ENCODE measurements at regions not wholly inside any gene's neighbourhood (a gene's known extent, or its start where the extent isn't known, plus 50 kb on each side); places are given as distances from the start of the nearest gene placed in this dataset.
"Not testable (repeated sequence)": the region's sequence is repeated elsewhere in the genome, so short reads cannot be mapped to it uniquely, and the experiment has no call there.

DNA sequence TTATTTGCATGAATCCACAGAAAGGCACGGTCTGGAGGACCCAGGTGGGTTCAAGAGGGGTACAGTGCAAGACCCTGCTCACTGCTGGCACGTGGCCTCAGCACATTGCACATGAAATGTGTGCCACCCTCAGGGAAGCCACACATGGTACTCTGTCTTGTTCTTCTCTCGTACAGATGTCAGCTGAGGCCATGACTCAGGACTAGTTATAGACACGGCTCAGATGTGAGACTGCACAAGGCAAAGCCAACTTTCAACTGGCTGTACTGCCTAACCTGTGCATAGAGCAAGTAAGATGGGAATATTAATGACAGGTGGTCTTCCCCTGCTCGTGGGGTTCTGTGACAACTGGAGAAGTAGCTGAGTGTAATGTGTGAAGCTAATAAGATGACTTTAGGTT lies 249.4 kb upstream of the CTBP2 start:
- DNase-seq (ENCODE audit: insufficient read length, low spot score) = no peak
- FAIRE-seq = no peak

DNA sequence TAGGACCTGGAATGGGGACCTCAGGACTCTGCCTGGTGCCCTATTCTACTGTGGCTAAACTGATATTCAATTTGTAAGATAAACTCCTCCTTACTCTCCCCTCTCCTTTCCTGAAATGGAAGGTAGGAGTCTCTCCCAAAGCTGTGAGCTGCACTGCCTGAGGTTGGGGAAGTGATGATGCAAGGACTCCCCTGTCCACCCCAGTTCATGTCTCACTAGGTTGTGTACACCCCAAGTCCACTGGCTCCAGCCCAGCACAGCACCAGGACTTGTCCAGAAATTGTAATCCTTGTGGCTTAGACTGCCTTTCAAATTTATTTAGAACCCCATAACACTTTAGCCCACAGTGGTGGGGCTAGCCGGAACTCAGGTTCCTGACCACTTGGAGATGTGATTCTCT lies 247.2 kb upstream of the CTBP2 start:
- DNase-seq (ENCODE audit: insufficient read length, low spot score) (no peak), FAIRE-seq (no peak)

DNA sequence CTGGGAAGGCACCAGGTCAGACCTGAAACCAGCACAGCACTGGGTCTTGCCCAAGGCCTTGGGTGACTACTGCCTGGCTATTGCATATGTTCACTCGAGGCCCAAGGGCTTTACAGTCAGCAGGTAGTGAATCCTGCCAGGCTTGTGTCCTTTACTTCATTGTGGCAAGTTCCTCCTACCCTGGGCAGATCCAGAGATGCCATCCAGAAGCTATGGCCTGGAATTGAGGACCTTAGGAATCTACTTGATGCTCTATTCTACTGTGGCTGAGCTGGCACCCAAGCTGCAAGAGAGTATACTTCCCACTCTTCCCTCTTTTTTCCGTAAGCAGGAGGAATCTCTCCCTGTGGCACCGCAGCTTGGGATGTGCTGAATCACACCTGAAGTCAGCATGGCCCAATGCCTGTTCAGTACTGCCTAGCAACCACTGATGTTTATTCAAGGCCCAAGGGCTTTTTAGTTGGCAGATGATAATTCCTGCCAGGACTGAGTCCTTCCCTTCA lies 246.7 kb upstream of the CTBP2 start:
- no peak for DNase-seq (ENCODE audit: insufficient read length, low spot score)

DNA sequence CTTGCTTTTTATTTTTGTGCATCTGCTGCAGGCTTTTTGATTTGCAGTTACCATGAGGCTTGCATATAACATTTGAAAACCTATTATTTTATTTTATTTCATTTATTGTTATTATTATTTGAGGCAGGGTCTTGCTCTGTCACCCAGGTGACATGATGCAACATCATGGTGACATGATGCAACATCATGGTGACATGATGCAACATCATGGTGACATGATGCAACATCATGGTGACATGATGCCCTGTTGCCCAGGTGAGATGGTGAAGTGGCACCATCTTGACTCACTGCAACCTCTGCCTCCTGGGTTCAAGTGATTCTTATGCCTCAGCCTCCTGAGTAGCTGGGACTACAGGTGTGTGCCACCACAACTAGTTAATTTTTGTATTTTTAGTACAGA lies 244.5 kb upstream of the CTBP2 start:
- not testable (repeated sequence) for FAIRE-seq; DNase-seq (ENCODE audit: insufficient read length, low spot score)

More for the DNA sequence above, 246.7 kb upstream of the CTBP2 start:
- no peak for FAIRE-seq

DNA sequence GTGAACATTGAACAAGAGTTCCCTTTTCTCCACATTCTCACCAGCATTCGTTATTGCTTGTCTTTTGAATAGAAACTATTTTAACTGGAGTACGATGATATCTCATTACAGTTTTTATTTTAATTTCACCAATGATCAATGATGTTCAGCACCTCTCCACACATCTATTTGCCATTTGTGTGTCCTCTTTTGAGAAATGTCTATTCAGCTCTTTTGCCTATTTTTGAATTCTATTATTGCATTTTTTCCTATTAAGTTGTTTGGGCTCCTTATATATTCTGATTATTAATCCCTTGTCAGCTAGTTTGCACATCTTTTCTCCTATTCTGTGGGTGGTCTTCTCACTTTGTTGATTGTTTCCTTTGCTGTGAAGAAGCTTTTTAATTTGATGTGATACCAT lies 241.1 kb upstream of the CTBP2 start:
- FAIRE-seq = no peak
- DNase-seq (ENCODE audit: insufficient read length, low spot score) = no peak

DNA sequence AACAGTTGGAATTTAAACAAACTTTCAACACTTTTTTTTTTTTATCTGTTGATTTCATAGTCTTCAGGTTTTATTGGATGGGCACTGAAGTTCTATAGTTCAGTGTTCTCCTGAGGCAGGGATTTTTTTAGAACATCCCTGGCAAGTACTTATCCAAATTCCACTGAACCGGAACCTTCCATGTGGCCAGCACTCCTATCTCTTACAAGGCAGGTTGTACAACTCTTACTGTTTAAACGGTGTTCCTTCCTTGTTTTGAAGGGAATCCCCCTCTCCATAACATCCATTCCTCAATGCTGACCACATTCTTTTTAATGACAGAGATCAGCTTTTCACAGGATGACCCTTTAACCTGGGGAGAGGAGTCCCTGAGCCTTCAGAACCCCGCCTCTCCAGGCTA lies 238.9 kb upstream of the CTBP2 start:
- no peak for FAIRE-seq
- DNase-seq (ENCODE audit: insufficient read length, low spot score) = no peak

DNA sequence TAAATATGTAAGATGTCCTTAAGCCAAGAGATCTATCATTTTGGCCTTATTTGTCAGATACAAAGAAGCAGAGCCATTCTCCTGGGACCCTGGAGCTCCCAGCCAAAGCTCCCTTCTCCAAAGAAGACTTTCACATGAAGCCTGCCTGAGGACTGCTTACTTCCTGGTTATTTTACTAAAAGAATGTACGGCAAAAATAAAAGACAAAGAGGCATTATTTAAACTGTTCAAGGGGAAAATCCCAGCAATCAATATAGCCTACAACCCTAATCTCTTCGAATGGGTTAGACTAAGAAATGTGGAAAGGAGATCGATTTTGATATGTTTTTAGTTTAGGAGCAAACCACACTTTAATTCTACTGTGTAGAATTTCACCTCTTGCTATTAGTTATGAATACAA lies 237.9 kb upstream of the CTBP2 start:
- DNase-seq (ENCODE audit: insufficient read length, low spot score) = no peak
- FAIRE-seq = no peak

DNA sequence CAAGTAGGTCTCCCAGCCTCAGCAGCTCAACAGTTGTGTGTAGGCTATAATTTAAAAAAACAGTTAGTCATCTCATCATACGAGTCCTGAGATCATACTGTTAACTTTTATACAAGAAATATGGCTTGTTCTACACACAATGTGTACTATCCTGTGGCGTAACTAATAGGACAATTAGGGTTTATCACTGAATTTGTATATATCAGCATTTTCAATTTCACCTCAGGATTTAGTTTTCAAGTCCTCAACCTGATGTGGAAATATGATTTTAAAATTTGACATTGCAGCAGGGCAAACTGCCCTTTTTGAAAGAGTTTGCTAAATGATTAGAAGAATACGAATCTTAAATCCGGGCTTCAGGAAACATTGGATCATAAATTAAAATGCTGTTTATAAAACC lies 237.2 kb upstream of the CTBP2 start:
- DNase-seq (ENCODE audit: insufficient read length, low spot score) = no peak
- no peak for FAIRE-seq

DNA sequence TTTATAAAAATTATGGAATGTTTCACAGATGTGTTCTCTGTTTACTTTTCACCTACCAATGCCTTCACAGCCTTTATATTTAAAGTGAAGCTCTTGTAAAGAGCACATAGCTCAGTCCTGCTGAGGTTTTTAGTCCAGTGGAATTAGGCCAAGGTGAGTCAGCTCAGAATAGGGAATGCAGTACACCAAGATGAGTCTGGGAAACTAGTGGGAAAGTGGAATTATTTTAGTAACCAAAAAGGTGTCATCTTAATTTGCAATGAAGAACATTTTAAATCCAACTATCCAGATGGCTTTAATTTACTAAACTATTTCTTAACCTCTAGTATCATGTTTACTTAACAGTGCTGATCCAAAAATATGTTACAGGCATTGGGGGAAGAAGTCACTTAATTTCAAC lies 236.3 kb upstream of the CTBP2 start:
- DNase-seq (ENCODE audit: insufficient read length, low spot score) = no peak
- FAIRE-seq = no peak

DNA sequence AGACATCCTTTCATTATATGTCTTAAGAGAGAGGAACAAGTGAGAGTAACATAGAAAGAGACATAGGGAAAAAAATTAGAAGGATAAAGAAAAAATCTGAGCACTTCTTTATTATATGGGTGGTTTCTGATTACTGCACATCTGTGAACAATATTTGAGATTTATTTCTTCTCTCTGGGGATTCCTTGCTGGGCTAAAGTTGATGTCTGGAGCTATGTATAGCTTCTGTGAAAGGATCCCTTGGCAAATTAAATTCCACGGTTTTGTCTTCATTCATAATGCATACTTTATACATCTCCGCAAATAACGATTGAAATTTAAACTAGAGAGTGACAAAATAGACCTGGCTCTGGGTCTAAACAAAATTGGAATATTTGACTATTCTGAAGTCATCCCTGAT lies 232.2 kb upstream of the CTBP2 start:
- FAIRE-seq (no peak), DNase-seq (ENCODE audit: insufficient read length, low spot score) (no peak)

DNA sequence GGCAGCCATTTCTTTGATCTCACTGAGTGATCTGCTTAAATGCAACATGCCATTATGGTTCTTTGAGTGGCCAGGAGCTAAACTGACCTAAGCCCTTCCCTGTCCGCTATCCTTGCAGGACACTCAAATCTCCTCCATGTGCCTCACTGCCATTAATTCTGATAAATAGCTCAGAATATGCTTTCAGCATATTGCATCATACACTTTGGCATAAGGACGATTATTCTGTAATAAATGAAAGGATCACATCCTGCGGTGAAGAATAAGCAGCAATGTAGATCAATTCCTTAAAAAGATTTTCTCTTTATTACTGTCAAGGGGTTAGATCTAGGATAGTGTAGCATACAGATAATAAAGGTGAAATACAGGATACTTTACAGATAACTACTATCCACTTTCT lies 231.8 kb upstream of the CTBP2 start:
- FAIRE-seq = no peak
- DNase-seq (ENCODE audit: insufficient read length, low spot score) = no peak

DNA sequence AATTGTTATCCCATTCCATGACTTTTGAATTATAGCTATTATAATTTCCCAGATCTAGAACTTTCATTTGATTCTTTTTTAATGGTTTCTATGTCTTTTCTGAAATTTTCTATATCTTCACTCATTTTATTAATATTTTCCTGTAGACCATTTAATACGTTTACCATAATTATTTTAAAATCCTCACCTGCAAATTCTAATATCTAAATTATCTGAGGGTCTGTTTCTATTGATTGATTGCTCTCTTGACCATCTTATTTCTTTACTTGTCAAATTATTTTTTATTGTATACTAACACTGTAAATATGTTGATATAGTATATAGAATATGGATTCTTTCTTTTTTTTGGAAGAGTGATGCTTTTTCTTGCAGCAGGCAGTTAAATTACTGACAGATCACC lies 229.3 kb upstream of the CTBP2 start:
- no peak for DNase-seq (ENCODE audit: insufficient read length, low spot score)
- FAIRE-seq = no peak

DNA sequence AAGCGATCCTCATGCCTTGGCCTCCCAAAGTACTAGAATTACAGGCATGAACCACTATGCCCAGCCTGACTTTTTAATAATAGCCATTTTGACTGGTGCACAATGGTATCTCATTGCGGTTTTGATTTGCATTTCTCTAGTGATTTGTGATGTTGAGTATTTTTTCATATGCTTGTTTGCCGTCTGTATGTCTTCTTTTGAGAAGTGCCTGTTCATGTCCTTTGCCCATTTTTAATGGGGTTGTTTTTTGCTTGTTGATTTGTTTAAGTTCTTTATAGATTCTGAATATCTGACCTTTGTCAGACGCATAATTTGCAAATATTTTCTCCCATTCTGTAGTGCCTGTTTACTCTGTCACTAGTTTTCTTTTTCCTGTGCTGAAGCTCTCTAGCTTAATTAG lies 219.2 kb upstream of the CTBP2 start:
- DNase-seq (ENCODE audit: insufficient read length, low spot score) (no peak), FAIRE-seq (no peak)

DNA sequence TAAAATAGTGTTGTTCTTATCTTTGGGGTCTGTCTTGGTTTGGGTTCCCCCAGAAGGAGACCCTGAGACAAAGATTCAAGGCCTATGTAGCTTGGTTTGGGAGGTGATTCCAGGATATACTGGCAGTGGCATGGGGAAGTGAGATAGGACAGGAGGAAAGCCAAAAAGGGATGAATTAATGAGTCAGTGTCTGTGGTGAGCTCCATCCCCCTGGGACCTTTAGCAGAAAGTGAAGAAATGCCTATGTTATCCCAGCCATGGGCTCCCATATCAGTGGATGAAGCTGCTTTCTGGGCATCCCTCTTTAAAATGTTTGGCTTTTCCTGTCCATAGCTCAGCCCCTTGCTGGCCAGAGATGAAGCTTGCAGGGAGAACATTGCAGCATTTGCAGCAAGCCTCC lies 217.0 kb upstream of the CTBP2 start:
- DNase-seq (ENCODE audit: insufficient read length, low spot score) (no peak), FAIRE-seq (no peak)

DNA sequence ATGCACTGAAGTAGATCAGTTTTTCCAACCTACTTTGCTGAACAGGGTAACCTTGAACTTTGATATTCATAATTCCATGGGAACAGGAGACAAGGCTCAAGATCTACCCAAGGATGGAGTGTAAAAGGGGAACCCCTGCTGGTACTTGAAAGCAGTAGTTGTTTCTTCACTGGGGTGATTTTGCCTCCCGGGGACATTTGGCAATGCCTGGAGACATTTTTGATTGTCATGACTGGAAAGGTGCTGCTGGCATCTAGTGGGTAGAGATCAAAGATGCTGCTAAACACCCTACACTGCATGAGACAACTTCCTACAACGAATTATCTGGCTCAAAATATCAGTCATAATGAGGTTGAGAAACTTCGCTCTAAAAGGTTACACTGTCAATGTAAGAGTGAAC lies 214.8 kb upstream of the CTBP2 start:
- FAIRE-seq (no peak), DNase-seq (ENCODE audit: insufficient read length, low spot score) (peak; percentile 4)

DNA sequence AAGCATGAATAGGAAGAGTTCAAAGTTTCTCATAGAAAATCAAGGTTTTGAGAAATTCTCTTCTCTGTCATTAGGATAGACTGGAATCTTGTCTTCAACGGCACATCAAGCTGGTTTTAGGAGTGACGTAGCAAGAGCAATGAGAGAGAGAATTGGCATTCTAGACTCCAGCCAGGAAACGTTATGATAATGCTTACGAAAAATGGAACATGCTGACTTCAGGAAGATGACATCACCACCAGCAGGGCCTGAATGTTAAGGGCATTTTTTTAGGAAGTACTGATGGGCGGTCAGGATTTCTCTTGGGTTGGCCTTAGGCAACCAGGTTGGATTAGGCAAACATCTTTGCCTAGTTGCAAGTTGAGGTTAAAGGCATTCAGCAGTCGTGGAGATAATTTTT lies 213.2 kb upstream of the CTBP2 start:
- DNase-seq (ENCODE audit: insufficient read length, low spot score) (no peak), FAIRE-seq (no peak)

DNA sequence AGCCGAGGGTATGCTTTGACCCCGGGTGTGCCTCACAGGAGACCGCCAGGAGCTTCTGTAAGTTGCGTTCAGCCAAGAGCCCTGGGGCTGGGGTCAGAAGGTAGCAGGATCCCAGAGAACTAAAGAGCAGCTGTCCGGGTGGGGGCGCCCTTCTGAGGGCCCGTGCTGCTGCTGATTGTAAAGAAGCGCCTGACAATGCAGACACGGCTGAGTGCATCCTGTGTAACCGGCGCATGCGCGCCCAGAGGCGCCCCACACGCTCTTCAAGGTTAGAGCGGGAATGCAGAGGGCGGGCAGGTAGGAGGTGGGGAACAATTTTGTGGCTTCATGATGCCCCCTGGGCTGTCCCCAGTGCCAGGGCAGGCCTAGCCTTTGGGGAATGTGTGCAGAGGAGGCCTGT lies 210.2 kb upstream of the CTBP2 start:
- DNase-seq (ENCODE audit: insufficient read length, low spot score) (no peak), FAIRE-seq (no peak)

DNA sequence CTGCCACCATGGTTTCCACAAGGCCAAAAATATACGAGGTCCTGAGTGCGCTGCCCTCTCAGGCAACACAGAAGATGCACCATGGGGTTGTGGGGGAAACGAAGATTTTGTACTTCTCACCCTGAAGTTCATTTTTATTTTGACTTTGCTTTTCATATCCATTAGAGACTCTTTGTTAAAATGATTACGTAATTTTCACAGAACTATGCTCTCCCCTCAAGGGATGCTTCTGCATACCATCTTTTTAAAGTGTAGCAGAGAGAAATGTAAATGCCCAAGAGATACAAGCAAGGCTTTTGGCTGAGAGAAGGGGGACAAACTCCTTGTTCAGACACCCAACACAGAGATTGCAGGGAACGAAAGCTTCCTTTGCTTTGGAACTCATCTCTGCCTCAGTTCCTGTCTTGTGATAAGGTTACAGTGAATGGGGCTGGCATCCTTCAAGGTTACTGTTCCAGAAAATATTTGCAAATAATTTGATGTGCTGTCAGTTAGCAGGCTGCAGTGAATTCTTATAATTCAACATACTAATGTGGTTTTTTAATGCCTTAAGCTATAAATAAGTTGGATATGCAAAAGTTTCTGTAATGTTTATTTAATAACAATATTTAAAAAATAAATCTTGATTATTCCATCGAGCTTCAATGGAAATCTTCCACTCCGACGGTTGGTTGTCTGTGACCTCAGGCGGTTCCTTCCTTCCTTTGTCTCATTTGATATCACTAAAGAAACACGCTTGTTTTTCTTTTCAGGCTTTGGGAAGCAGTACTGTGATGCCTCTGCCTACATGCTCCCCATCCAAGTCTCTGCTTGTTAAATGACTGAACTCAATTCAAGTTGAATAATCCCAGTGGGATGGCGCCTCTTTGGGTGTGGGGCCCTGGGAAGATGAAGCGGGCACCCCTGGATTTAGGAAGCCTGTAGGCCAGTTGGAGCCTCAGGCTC lies 209.3 kb upstream of the CTBP2 start:
- DNase-seq (ENCODE audit: insufficient read length, low spot score) = no peak
- FAIRE-seq = no peak

DNA sequence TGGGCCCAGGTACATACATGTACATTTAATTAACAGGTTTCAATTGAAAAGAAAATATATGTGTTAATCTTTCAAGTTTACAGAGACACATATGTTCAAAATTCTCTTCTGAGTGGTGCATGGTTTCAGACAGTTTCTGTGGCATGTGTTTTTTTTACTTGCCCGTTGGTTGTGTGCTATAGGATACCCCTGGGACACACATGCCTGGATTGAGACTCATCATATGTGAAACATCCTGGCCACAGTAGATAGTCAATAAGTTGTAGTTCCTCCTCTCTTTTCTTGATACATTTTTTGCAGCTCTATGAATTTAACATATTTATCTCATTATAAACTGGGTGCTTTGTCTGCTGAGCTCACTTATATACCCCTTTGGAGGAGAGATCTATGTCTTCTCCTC lies 207.8 kb upstream of the CTBP2 start:
- FAIRE-seq (no peak), DNase-seq (ENCODE audit: insufficient read length, low spot score) (no peak)

DNA sequence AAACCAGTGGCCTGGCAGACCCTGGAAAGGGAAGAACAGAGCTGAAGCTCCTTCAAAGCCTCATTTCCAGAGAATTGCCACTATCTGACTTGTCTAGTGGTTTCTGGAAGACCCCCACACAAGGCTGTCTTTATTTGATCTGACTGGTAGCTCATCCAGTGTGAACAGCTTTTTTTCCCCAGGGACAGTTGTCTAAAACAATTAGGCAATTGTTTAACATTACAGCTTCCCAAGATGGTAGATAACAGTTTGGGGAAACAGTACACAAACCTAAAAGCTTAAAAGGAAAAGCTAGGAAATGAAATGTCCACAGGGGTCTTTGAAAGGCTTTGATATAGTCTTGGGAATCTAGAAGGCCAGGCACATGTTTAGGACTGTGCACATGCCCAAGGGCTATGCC lies 203.4 kb upstream of the CTBP2 start:
- FAIRE-seq = no peak

DNA sequence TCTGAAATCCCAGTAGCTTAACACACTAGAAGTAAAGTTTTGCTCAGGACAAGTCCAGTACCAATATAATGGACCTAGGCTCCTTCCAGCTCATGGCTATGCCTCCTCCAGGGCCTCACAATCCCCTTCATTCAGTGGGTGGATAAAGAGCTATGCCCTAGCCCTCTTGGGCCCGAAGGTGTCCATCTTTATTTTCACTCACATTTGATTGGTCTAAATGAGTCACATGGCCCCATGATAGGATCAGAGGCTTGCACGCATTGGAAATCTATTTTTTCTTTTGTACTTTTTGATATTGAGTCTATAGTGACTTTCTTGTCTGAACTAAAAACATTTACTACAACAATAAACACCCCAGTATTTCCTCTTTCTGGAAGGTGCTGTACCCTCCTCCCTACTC lies 202.6 kb upstream of the CTBP2 start:
- DNase-seq (ENCODE audit: insufficient read length, low spot score) (no peak), FAIRE-seq (no peak)

More for the DNA sequence above, 203.4 kb upstream of the CTBP2 start:
- DNase-seq (ENCODE audit: insufficient read length, low spot score) = no peak

DNA sequence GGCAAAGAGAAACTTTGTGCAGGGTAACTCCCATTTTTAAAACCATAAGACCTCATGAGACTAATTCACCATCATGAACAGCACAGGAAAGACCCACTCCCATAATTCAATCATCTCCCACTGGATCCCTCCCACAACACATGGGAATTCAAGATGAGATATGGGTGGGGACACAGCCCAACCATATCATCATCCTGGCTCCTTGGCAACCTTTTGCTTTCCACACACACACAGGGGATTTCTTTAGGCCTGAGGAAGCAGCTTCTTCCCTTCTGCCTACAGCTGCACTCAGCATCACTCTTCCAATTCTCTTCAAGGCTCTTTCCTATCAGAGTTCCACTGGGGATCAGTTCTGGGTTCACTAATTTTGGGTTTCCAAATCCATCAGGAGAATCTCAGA lies 199.0 kb upstream of the CTBP2 start:
- DNase-seq (ENCODE audit: insufficient read length, low spot score) = no peak
- no peak for FAIRE-seq

DNA sequence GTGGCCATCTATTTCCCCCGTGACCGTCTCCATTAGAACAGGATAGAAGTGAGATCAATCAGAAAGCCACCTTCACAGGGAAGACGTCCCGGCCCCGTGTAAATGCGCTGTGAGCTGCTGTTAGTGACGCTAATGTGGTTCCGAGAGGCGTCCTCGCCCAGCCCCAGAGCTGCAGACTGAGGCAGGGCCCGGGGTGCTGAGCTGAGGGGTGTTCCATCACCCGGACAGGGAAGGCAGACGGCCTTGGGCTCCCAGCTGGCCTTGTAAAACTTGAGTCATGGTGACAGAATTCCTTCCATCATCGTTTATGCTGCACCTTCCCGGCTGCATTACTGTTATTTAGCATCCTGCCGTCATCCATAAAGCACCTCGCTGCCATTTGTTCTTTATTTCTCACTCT lies 195.3 kb upstream of the CTBP2 start:
- FAIRE-seq = no peak
- DNase-seq (ENCODE audit: insufficient read length, low spot score) = no peak

All from HTR-8/SVneo (cell line).